ENCODE measurements at regions not wholly inside any gene's neighbourhood (a gene's known extent, or its start where the extent isn't known, plus 50 kb on each side); places are given as distances from the start of the nearest gene placed in this dataset.

DNA sequence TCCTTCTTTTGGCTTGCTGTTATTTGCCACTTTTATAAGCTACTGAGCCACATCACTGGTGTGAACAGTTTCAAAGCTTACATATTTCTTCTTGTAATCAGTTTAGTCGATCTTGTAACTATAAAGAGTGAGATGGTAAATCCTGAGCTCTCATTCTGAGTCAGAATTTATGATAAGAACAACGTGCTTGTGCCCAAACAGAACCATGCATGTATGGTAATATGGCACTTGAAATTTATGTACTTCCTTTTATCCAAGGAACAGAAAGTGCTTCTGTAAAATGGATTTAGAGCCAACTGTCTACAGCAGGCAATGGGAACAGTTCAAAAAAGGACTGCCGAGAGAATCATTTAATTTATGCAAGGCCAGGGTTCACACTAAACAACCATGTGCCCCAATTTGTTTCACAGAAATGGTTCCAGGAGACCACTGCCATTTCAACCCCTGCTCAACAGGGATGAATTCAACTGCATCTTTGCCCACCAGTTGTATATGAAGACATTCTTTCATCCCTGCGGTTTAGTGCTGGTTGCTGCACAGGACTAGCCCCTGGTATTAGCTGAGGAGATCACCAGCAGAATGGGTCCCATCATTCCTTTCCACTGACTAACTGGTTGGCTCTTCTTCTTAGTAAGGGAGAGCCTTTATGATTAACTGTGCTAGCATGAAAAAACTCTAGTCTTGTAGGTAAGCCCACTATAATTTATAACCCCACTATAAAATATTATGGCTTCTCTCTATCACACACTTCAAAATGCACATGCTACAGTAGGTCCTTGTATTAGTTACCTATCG lies 162.9 kb upstream of the PGRMC2 start:
- TF ChIP-seq CTCF (IDR thresholded peaks at IDR 0.05 in 4 of 5, conservative IDR thresholded peaks at IDR 0.05 in 1 of 5) (no peak), POLR2A (IDR thresholded peaks at IDR 0.05) (no peak)

All from gastrocnemius medialis (tissue), 4 donors.